ENCODE measurements at regions not wholly inside any gene's neighbourhood (a gene's known extent, or its start where the extent isn't known, plus 50 kb on each side); places are given as distances from the start of the nearest gene placed in this dataset.

- Mint-ChIP-seq H3K36me3 (no peaks in the 10 kb centered on the region), H3K27me3 (no peaks in the 10 kb centered on the region), H3K4me1 (no peaks in the 10 kb centered on the region), H3K4me3 (no peak overlapping the region), H3K27ac (no peak overlapping the region), H3K9me3 (peaks cover 0 to 24% (median 8%) of the 10 kb centered on the region in 3 donors)
- WGBS (ENCODE audit: insufficient coverage), result no CpG with 5 or more reads among the region's 2 CpGs
- H3K27me3 ChIP-seq (replicated peaks in 1 of 2; ENCODE audit: control insufficient read depth in 2 of 2, extremely low read depth in 1 of 2, insufficient read depth in 2 of 2, low read length in 1 of 2), result no peaks in the 10 kb centered on the region
- DNase-seq (no peak), ATAC-seq (replicated peaks in 1 of 4) (no peak)
- ChIA-PET POLR2A (no interaction called here), CTCF (no interaction called here)
- H3K4me1 ChIP-seq (ENCODE audit: control insufficient read depth in 1 of 2, extremely low read depth in 1 of 2, insufficient read depth in 2 of 2, low read length in 2 of 2), result no peaks in the 10 kb centered on the region
- no peak overlapping the region for H3K4me3 ChIP-seq (ENCODE audit: control insufficient read depth in 1 of 2, extremely low read depth in 1 of 2, low read length in 1 of 2)
- no peaks in the 10 kb centered on the region for H3K36me3 ChIP-seq (ENCODE audit: control insufficient read depth in 2 of 2, extremely low read depth in 1 of 2, insufficient read depth in 1 of 2, low read length in 1 of 2)
- H3K9me3 ChIP-seq, result no peaks in the 10 kb centered on the region
- H3K27ac ChIP-seq (ENCODE audit: low read length), result no peak overlapping the region
These were observed 1468.7 kb downstream of the EFNA5 start for GRCh38 chr5:106202035-106202434.

- H3K4me1 ChIP-seq (ENCODE audit: control insufficient read depth in 1 of 2, extremely low read depth in 1 of 2, insufficient read depth in 2 of 2, low read length in 2 of 2), result no peaks in the 10 kb centered on the region
- no peak overlapping the region for H3K4me3 ChIP-seq (ENCODE audit: control insufficient read depth in 1 of 2, extremely low read depth in 1 of 2, low read length in 1 of 2)
- no peaks in the 10 kb centered on the region for H3K4me1 Mint-ChIP-seq
- no peak for ATAC-seq (replicated peaks in 1 of 4)
- no peak overlapping the region for H3K27ac Mint-ChIP-seq
- H3K27me3 ChIP-seq (replicated peaks in 1 of 2; ENCODE audit: control insufficient read depth in 2 of 2, extremely low read depth in 1 of 2, insufficient read depth in 2 of 2, low read length in 1 of 2), result no peaks in the 10 kb centered on the region
- no peaks in the 10 kb centered on the region for H3K36me3 ChIP-seq (ENCODE audit: control insufficient read depth in 2 of 2, extremely low read depth in 1 of 2, insufficient read depth in 1 of 2, low read length in 1 of 2)
- no peaks in the 10 kb centered on the region for H3K36me3 Mint-ChIP-seq
- ChIA-PET POLR2A (no interaction called here), CTCF (no interaction called here)
- no peak overlapping the region for H3K27ac ChIP-seq (ENCODE audit: low read length)
- H3K9me3 Mint-ChIP-seq, result peaks cover 0 to 24% (median 8%) of the 10 kb centered on the region in 3 donors
- H3K4me3 Mint-ChIP-seq, result no peak overlapping the region
- no peaks in the 10 kb centered on the region for H3K9me3 ChIP-seq
- no CpG with 5 or more reads among the region's 4 CpGs for WGBS (ENCODE audit: insufficient coverage)
- no peak for DNase-seq
- H3K27me3 Mint-ChIP-seq, result no peaks in the 10 kb centered on the region
These were observed 1469.8 kb downstream of the EFNA5 start for GRCh38 chr5:106200971-106201370.

GRCh38 chr5:106195679-106196474 lies 1474.9 kb downstream of the EFNA5 start:
- Histone ChIP-seq H3K27me3 (replicated peaks in 1 of 2; ENCODE audit: control insufficient read depth in 2 of 2, extremely low read depth in 1 of 2, insufficient read depth in 2 of 2, low read length in 1 of 2) (no peaks in the 10 kb centered on the region), H3K9me3 (no peaks in the 10 kb centered on the region), H3K4me3 (ENCODE audit: control insufficient read depth in 1 of 2, extremely low read depth in 1 of 2, low read length in 1 of 2) (no peak overlapping the region), H3K4me1 (ENCODE audit: control insufficient read depth in 1 of 2, extremely low read depth in 1 of 2, insufficient read depth in 2 of 2, low read length in 2 of 2) (no peaks in the 10 kb centered on the region), H3K27ac (ENCODE audit: low read length) (no peak overlapping the region), H3K36me3 (ENCODE audit: control insufficient read depth in 2 of 2, extremely low read depth in 1 of 2, insufficient read depth in 1 of 2, low read length in 1 of 2) (no peaks in the 10 kb centered on the region)
- no peaks in the 10 kb centered on the region for H3K4me1 Mint-ChIP-seq
- H3K9me3 Mint-ChIP-seq, result peaks cover 0 to 15% (median 13%) of the 10 kb centered on the region in 3 donors
- ATAC-seq (replicated peaks in 1 of 4) (no peak), DNase-seq (no peak)
- H3K4me3 Mint-ChIP-seq, result no peak overlapping the region
- no peaks in the 10 kb centered on the region for H3K27me3 Mint-ChIP-seq
- POLR2A ChIA-PET, result no interaction called here
- WGBS (ENCODE audit: insufficient coverage), result 33% methylated on average over 1 of the region's 5 CpGs
- CTCF ChIA-PET, result no interaction called here
- no peaks in the 10 kb centered on the region for H3K36me3 Mint-ChIP-seq
- H3K27ac Mint-ChIP-seq, result no peak overlapping the region

GRCh38 chr5:106189121-106189809 lies 1481.5 kb downstream of the EFNA5 start:
- Histone ChIP-seq H3K9me3 (no peaks in the 10 kb centered on the region), H3K4me3 (ENCODE audit: control insufficient read depth in 1 of 2, extremely low read depth in 1 of 2, low read length in 1 of 2) (no peak overlapping the region), H3K36me3 (ENCODE audit: control insufficient read depth in 2 of 2, extremely low read depth in 1 of 2, insufficient read depth in 1 of 2, low read length in 1 of 2) (no peaks in the 10 kb centered on the region), H3K27ac (ENCODE audit: low read length) (no peak overlapping the region), H3K4me1 (ENCODE audit: control insufficient read depth in 1 of 2, extremely low read depth in 1 of 2, insufficient read depth in 2 of 2, low read length in 2 of 2) (no peaks in the 10 kb centered on the region), H3K27me3 (replicated peaks in 1 of 2; ENCODE audit: control insufficient read depth in 2 of 2, extremely low read depth in 1 of 2, insufficient read depth in 2 of 2, low read length in 1 of 2) (no peaks in the 10 kb centered on the region)
- Mint-ChIP-seq H3K27me3 (no peaks in the 10 kb centered on the region), H3K9me3 (peaks cover 0 to 22% (median 15%) of the 10 kb centered on the region in 3 donors), H3K4me1 (no peaks in the 10 kb centered on the region), H3K36me3 (no peaks in the 10 kb centered on the region), H3K4me3 (no peak overlapping the region), H3K27ac (no peak overlapping the region)
- ATAC-seq (replicated peaks in 1 of 4) (no peak), DNase-seq (no peak)
- 100% methylated on average over 1 of the region's 3 CpGs for WGBS (ENCODE audit: insufficient coverage)
- ChIA-PET CTCF (no interaction called here), POLR2A (no interaction called here)

GRCh38 chr5:106185661-106186081 lies 1485.1 kb downstream of the EFNA5 start:
- no peaks in the 10 kb centered on the region for H3K36me3 ChIP-seq (ENCODE audit: control insufficient read depth in 2 of 2, extremely low read depth in 1 of 2, insufficient read depth in 1 of 2, low read length in 1 of 2)
- WGBS (ENCODE audit: insufficient coverage), result no CpG with 5 or more reads among the region's 3 CpGs
- POLR2A ChIA-PET, result no interaction called here
- Mint-ChIP-seq H3K4me3 (no peak overlapping the region), H3K27ac (no peak overlapping the region), H3K9me3 (peaks cover 0 to 10% (median 4%) of the 10 kb centered on the region in 3 donors), H3K4me1 (no peaks in the 10 kb centered on the region), H3K27me3 (no peaks in the 10 kb centered on the region), H3K36me3 (no peaks in the 10 kb centered on the region)
- no peak for ATAC-seq (replicated peaks in 1 of 4)
- no peak for DNase-seq
- CTCF ChIA-PET, result no interaction called here
- no peak overlapping the region for H3K27ac ChIP-seq (ENCODE audit: low read length)
- H3K4me1 ChIP-seq (ENCODE audit: control insufficient read depth in 1 of 2, extremely low read depth in 1 of 2, insufficient read depth in 2 of 2, low read length in 2 of 2), result no peaks in the 10 kb centered on the region
- H3K4me3 ChIP-seq (ENCODE audit: control insufficient read depth in 1 of 2, extremely low read depth in 1 of 2, low read length in 1 of 2), result no peak overlapping the region
- no peaks in the 10 kb centered on the region for H3K27me3 ChIP-seq (replicated peaks in 1 of 2; ENCODE audit: control insufficient read depth in 2 of 2, extremely low read depth in 1 of 2, insufficient read depth in 2 of 2, low read length in 1 of 2)
- no peaks in the 10 kb centered on the region for H3K9me3 ChIP-seq

- WGBS (ENCODE audit: insufficient coverage), result no CpG with 5 or more reads among the region's 3 CpGs
- H3K9me3 ChIP-seq, result no peaks in the 10 kb centered on the region
- Mint-ChIP-seq H3K4me1 (no peaks in the 10 kb centered on the region), H3K9me3 (peaks cover 6 to 21% (median 15%) of the 10 kb centered on the region in 3 donors), H3K4me3 (no peak overlapping the region), H3K27ac (no peak overlapping the region), H3K27me3 (no peaks in the 10 kb centered on the region), H3K36me3 (no peaks in the 10 kb centered on the region)
- H3K4me1 ChIP-seq (ENCODE audit: control insufficient read depth in 1 of 2, extremely low read depth in 1 of 2, insufficient read depth in 2 of 2, low read length in 2 of 2), result no peaks in the 10 kb centered on the region
- no peaks in the 10 kb centered on the region for H3K36me3 ChIP-seq (ENCODE audit: control insufficient read depth in 2 of 2, extremely low read depth in 1 of 2, insufficient read depth in 1 of 2, low read length in 1 of 2)
- no peaks in the 10 kb centered on the region for H3K27me3 ChIP-seq (replicated peaks in 1 of 2; ENCODE audit: control insufficient read depth in 2 of 2, extremely low read depth in 1 of 2, insufficient read depth in 2 of 2, low read length in 1 of 2)
- DNase-seq (no peak), ATAC-seq (replicated peaks in 1 of 4) (no peak)
- POLR2A ChIA-PET, result no interaction called here
- CTCF ChIA-PET, result no interaction called here
- H3K27ac ChIP-seq (ENCODE audit: low read length), result no peak overlapping the region
- no peak overlapping the region for H3K4me3 ChIP-seq (ENCODE audit: control insufficient read depth in 1 of 2, extremely low read depth in 1 of 2, low read length in 1 of 2)
These were observed 1495.8 kb downstream of the EFNA5 start for GRCh38 chr5:106174903-106175302.

All from T-cell (primary cell).